ENCODE measurements at regions not wholly inside any gene's neighbourhood (a gene's known extent, or its start where the extent isn't known, plus 50 kb on each side); places are given as distances from the start of the nearest gene placed in this dataset.

- Mint-ChIP-seq H3K27me3 (ENCODE audit: low read depth, poor library complexity) (peaks cover 2% of the 10 kb centered on the region), H3K4me3 (no peak overlapping the region)
- no peak for TF ChIP-seq CTCF (IDR thresholded peaks at IDR 0.05)
Measured at GRCh38 chr9:75775966-75776691, 114.3 kb upstream of the PCSK5 start.

GRCh38 chr9:75780185-75780584, 110.3 kb upstream of the PCSK5 start:
- no peak for TF ChIP-seq CTCF (IDR thresholded peaks at IDR 0.05)
- no peaks in the 10 kb centered on the region for H3K36me3 Mint-ChIP-seq (ENCODE audit: low read depth)
- H3K27me3 Mint-ChIP-seq (ENCODE audit: low read depth, poor library complexity): peaks cover 2% of the 10 kb centered on the region
- no peaks in the 10 kb centered on the region for H3K4me1 Mint-ChIP-seq
- no peak overlapping the region for H3K4me3 Mint-ChIP-seq
- peaks cover 13% of the 10 kb centered on the region for H3K9me3 Mint-ChIP-seq
- DNase-seq: no peak
- no peak overlapping the region for H3K27ac Mint-ChIP-seq

More at GRCh38 chr9:75775966-75776691, 114.3 kb upstream of the PCSK5 start:
- no peaks in the 10 kb centered on the region for H3K4me1 Mint-ChIP-seq
- H3K36me3 Mint-ChIP-seq (ENCODE audit: low read depth): peaks cover 5% of the 10 kb centered on the region
- H3K9me3 Mint-ChIP-seq: peaks cover 9% of the 10 kb centered on the region
- no peak overlapping the region for H3K27ac Mint-ChIP-seq
- no peak for DNase-seq

- H3K4me1 Mint-ChIP-seq: no peaks in the 10 kb centered on the region
- H3K27ac Mint-ChIP-seq: no peak overlapping the region
- H3K27me3 Mint-ChIP-seq (ENCODE audit: low read depth, poor library complexity): no peaks in the 10 kb centered on the region
- no peaks in the 10 kb centered on the region for H3K36me3 Mint-ChIP-seq (ENCODE audit: low read depth)
- H3K9me3 Mint-ChIP-seq: peaks cover 21% of the 10 kb centered on the region
- no peak overlapping the region for H3K4me3 Mint-ChIP-seq
- TF ChIP-seq CTCF (IDR thresholded peaks at IDR 0.05): no peak
- DNase-seq: no peak
Measured at GRCh38 chr9:75788006-75788634, 102.4 kb upstream of the PCSK5 start.

- no peak for DNase-seq
- Mint-ChIP-seq H3K4me3 (no peak overlapping the region), H3K27ac (no peak overlapping the region), H3K9me3 (peaks cover 18% of the 10 kb centered on the region), H3K27me3 (ENCODE audit: low read depth, poor library complexity) (no peaks in the 10 kb centered on the region), H3K36me3 (ENCODE audit: low read depth) (no peaks in the 10 kb centered on the region), H3K4me1 (no peaks in the 10 kb centered on the region)
- no peak for TF ChIP-seq CTCF (IDR thresholded peaks at IDR 0.05)
Measured at GRCh38 chr9:75797085-75797580, 93.3 kb upstream of the PCSK5 start.

GRCh38 chr9:75798505-75798904, 92.0 kb upstream of the PCSK5 start:
- H3K27me3 Mint-ChIP-seq (ENCODE audit: low read depth, poor library complexity): no peaks in the 10 kb centered on the region
- DNase-seq: no peak
- H3K9me3 Mint-ChIP-seq: peaks cover 12% of the 10 kb centered on the region
- H3K4me3 Mint-ChIP-seq: no peak overlapping the region
- H3K36me3 Mint-ChIP-seq (ENCODE audit: low read depth): no peaks in the 10 kb centered on the region
- H3K27ac Mint-ChIP-seq: no peak overlapping the region
- no peaks in the 10 kb centered on the region for H3K4me1 Mint-ChIP-seq
- TF ChIP-seq CTCF (IDR thresholded peaks at IDR 0.05): no peak

Measured in nephron progenitor cell (in vitro differentiated cells).